H1 (cell line): ENCODE measurements at regions not wholly inside any gene's neighbourhood (a gene's known extent, or its start where the extent isn't known, plus 50 kb on each side); places are given as distances from the start of the nearest gene placed in this dataset.

Experiments used
- EGR1 ChIP-seq: IDR thresholded peaks from 2 replicates; pipeline ENCODE4 v1.6.1; 2011; ENCODE audit warnings: low read depth, low read length, borderline replicate concordance

GRCh38 chr15:35271371-35272043, 186.4 kb upstream of the NANOGP8 start (continued):
- no peak for TF ChIP-seq EGR1
